ENCODE measurements at regions not wholly inside any gene's neighbourhood (a gene's known extent, or its start where the extent isn't known, plus 50 kb on each side); places are given as distances from the start of the nearest gene placed in this dataset.

GRCh38 chrY:7169475-7169874 is 257.9 kb upstream of the AMELY start:
- no peak for DNase-seq

DNA sequence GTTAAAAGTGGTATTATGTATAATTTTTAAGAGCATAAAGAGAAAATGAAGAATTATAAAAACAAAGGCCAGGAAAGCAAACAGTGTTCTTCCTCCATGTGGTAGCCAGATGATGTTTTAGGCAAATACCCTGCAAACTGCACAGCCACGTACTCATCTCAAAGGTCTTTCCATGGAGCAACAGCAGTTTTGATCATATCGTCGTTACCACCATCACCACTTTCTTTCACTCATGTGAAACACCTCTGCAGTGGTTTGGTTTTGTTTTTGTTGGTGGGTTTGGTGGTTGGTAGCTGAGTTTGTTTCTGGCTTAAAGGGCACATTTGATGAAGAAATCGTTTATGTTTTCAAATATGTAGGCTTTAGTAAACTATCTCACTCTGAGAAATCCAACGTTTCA is 229.9 kb upstream of the AMELY start:
- DNase-seq = no peak

All from activated naive CD4-positive, alpha-beta T cell (primary cell).